Osteoblast (primary cell): ENCODE measurements at regions not wholly inside any gene's neighbourhood (a gene's known extent, or its start where the extent isn't known, plus 50 kb on each side); places are given as distances from the start of the nearest gene placed in this dataset.

Experiments
- DNase-seq: peaks from one replicate; pipeline ENCODE4 v3.0.0; 2011; ENCODE audit warnings: low spot score, mixed read lengths; ENCODE audit not compliant: insufficient read length; ENCODE audit errors: missing footprints
- H2AFZ ChIP-seq: 2 replicates; pipeline ENCODE4 v1.6.0; 2011; ENCODE audit warnings: mild to moderate bottlenecking, low read length
- H3K27ac ChIP-seq: 2 replicates; pipeline ENCODE4 v1.5.1; 2011; ENCODE audit warnings: mild to moderate bottlenecking, low read depth, low read length, moderate library complexity
- H3K27me3 ChIP-seq: 2 replicates; pipeline ENCODE4 v1.6.0; 2012; ENCODE audit warnings: mild to moderate bottlenecking, control low read depth, inconsistent platforms, low read length, moderate library complexity; ENCODE audit not compliant: insufficient read depth
- H3K36me3 ChIP-seq: 2 replicates; pipeline ENCODE4 v1.5.1; 2011; ENCODE audit warnings: mild to moderate bottlenecking, low read length, control low read depth, moderate library complexity; ENCODE audit not compliant: insufficient read depth
- H3K4me1 ChIP-seq: 2 replicates; pipeline ENCODE4 v1.5.1; 2011; ENCODE audit warnings: mild to moderate bottlenecking, low read length, control low read depth, moderate library complexity; ENCODE audit not compliant: insufficient read depth
- H3K4me2 ChIP-seq: 2 replicates; pipeline ENCODE4 v1.6.0; 2011; ENCODE audit warnings: mild to moderate bottlenecking, low read length; ENCODE audit not compliant: insufficient read depth
- H3K4me3 ChIP-seq: fragments of 200-600 bp; sonication (generic); 3 replicates; pipeline ENCODE4 v1.5.1; 2012; ENCODE audit warnings: mild to moderate bottlenecking, low read length, inconsistent platforms; ENCODE audit not compliant: insufficient read depth
- H3K79me2 ChIP-seq: 2 replicates; pipeline ENCODE4 v1.6.0; 2012; ENCODE audit warnings: mild to moderate bottlenecking, low read length, control low read depth, inconsistent platforms; ENCODE audit not compliant: insufficient read depth
- H3K9me3 ChIP-seq: 2 replicates; pipeline ENCODE4 v1.5.1; 2011; ENCODE audit warnings: low read depth, low read length, control low read depth
- H4K20me1 ChIP-seq: 2 replicates; pipeline ENCODE4 v1.6.0; 2012; ENCODE audit warnings: mild to moderate bottlenecking, low read length, control low read depth; ENCODE audit not compliant: insufficient read depth
- TF ChIP-seq, protein P1 (sequence below): IDR thresholded peaks from 2 replicates; pipeline ENCODE4 v1.5.1; 2011; ENCODE audit warnings: mild to moderate bottlenecking, low read depth, low read length, moderate library complexity; ENCODE audit errors: extremely low read depth

DNA sequence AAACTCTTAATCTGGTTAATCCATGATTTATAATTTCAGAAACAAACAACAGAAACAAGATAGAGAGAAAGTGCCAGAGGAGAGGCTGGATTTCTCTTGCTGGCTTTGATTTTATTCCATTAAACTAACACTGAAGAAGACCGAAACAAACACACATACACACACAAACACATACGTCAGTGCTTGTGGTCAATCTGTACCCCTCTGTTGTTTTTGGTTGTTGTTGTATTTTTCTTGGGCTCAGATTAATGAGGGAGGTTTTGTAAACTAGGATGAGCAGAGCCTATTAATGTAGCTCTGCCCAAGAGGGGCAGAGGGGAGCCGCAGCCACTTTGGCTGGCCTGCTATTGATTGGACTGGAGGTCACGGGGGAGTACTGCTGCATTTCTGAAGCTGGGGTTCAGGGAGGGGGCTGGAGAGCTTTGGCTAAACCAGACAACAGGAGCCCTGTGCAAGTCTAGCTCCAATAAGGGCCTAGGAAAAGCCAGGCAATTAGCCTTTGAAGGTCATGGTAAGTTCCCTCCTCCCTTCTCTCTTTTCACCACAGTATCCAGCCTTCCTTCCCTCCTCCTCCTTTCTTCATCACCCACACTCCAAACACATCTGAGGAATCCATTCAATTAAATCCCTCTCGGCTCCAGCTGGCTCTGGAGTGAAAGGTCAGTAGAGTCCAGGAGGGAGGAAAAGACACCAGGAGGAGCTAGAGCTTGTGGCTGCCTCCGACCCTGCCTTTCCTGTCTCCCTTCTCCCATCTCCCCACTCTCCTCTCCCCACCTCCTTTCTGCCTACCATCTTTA, 344.1 kb upstream of the LMO3 start:
- Histone ChIP-seq H4K20me1 (no peaks in the 10 kb centered on the region), H3K4me3 (no peak overlapping the region), H3K4me2 (no peak overlapping the region), H3K79me2 (no peaks in the 10 kb centered on the region), H3K36me3 (no peaks in the 10 kb centered on the region), H3K27me3 (no peaks in the 10 kb centered on the region), H2AFZ (no peak overlapping the region), H3K27ac (no peak overlapping the region), H3K4me1 (no peaks in the 10 kb centered on the region), H3K9me3 (no peaks in the 10 kb centered on the region)
- TF ChIP-seq, protein P1, sequence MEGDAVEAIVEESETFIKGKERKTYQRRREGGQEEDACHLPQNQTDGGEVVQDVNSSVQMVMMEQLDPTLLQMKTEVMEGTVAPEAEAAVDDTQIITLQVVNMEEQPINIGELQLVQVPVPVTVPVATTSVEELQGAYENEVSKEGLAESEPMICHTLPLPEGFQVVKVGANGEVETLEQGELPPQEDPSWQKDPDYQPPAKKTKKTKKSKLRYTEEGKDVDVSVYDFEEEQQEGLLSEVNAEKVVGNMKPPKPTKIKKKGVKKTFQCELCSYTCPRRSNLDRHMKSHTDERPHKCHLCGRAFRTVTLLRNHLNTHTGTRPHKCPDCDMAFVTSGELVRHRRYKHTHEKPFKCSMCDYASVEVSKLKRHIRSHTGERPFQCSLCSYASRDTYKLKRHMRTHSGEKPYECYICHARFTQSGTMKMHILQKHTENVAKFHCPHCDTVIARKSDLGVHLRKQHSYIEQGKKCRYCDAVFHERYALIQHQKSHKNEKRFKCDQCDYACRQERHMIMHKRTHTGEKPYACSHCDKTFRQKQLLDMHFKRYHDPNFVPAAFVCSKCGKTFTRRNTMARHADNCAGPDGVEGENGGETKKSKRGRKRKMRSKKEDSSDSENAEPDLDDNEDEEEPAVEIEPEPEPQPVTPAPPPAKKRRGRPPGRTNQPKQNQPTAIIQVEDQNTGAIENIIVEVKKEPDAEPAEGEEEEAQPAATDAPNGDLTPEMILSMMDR: no peak
- no peak for DNase-seq

DNA sequence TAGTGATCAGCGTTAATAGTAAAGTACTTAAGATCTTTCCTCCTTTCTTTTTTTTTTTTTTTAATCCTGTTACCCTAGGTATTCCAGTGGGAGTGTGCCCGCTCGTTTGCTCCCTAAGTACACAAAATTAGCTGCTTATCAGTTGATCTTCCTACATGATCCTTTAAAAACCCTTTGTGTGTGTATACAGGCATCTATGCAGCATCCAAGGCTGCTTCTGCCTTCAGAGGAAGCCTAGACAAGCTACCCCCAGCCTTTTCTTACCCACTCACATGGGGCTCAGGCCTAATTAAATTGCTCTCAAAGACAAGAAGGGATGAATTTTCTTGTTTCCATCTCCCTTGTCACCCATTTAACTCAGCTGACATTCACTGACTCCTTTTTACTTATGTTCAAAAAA, 343.4 kb upstream of the LMO3 start:
- H3K27me3 ChIP-seq: no peaks in the 10 kb centered on the region

DNA sequence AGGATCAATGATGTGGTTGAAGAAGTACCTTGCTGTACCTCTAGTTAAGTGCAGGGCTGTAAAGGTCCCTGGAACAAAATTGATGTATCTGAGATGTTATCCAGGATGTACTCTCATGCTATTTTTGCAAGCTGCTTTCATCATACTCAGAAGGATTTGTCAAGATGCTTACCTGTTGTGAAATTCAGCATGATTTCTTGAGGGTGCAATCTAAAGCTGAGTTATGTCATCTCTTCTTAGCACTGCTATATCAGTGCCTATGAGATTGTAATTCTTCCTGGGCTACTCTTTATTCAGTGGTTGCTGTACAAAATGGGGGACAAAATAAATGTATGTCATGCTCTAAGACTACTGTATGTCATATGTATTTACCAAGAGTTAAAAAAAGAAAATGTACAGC, 340.7 kb upstream of the LMO3 start:
- TF ChIP-seq, protein P1: no peak
- no peaks in the 10 kb centered on the region for H3K27me3 ChIP-seq
- no peak overlapping the region for H3K4me2 ChIP-seq
- H3K9me3 ChIP-seq: no peaks in the 10 kb centered on the region
- DNase-seq: no peak
- H3K4me1 ChIP-seq: no peaks in the 10 kb centered on the region
- H3K27ac ChIP-seq: no peak overlapping the region
- no peak overlapping the region for H2AFZ ChIP-seq
- H4K20me1 ChIP-seq: no peaks in the 10 kb centered on the region
- no peaks in the 10 kb centered on the region for H3K36me3 ChIP-seq
- no peak overlapping the region for H3K4me3 ChIP-seq
- no peaks in the 10 kb centered on the region for H3K79me2 ChIP-seq

More for the DNA sequence above, 343.4 kb upstream of the LMO3 start:
- no peak for DNase-seq
- no peak overlapping the region for H3K4me2 ChIP-seq
- TF ChIP-seq, protein P1: no peak
- H4K20me1 ChIP-seq: no peaks in the 10 kb centered on the region
- H3K9me3 ChIP-seq: no peaks in the 10 kb centered on the region
- no peak overlapping the region for H3K4me3 ChIP-seq
- no peaks in the 10 kb centered on the region for H3K36me3 ChIP-seq
- no peaks in the 10 kb centered on the region for H3K4me1 ChIP-seq
- H3K79me2 ChIP-seq: no peaks in the 10 kb centered on the region
- no peak overlapping the region for H2AFZ ChIP-seq
- H3K27ac ChIP-seq: no peak overlapping the region

DNA sequence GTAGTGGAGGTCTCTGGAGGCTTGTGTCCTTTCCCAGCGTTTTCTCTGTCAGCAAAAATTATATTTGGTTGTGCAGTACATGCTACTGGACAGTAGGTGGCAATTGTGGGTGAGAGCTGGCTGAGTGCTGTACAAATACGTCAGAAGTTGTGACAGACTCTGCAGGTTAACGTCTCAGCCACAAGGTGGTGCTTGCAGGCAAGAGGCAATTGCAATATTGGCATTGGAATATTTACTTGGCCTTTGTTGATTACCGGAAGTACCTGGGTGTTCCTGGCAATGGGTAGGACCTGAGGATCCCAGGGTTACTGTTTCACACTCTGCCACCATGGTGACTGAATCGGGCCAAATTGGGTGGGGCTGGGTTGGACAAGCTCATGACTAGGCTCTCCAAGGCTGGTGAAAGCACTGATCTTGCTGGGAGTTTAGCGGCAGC, 333.9 kb upstream of the LMO3 start:
- H3K9me3 ChIP-seq: no peaks in the 10 kb centered on the region
- peak; percentile 41 for DNase-seq
- no peaks in the 10 kb centered on the region for H3K36me3 ChIP-seq

More for the DNA sequence above, 333.9 kb upstream of the LMO3 start:
- no peaks in the 10 kb centered on the region for H4K20me1 ChIP-seq
- no peaks in the 10 kb centered on the region for H3K79me2 ChIP-seq
- H3K4me1 ChIP-seq: no peaks in the 10 kb centered on the region
- H3K27ac ChIP-seq: no peak overlapping the region
- TF ChIP-seq, protein P1: peak; percentile 54
- no peak overlapping the region for H3K4me3 ChIP-seq
- no peak overlapping the region for H3K4me2 ChIP-seq
- H3K27me3 ChIP-seq: no peaks in the 10 kb centered on the region
- H2AFZ ChIP-seq: no peak overlapping the region
